Gastroesophageal sphincter (tissue), 3 donors: ENCODE measurements at regions not wholly inside any gene's neighbourhood (a gene's known extent, or its start where the extent isn't known, plus 50 kb on each side); places are given as distances from the start of the nearest gene placed in this dataset.

Experiments used
- EP300 ChIP-seq: sonication (generic); formaldehyde crosslinking; IDR thresholded peaks from one replicate; pipeline ENCODE4 v1.6.1; 2017; ENCODE audit warnings: antibody characterized with exemption, mild to moderate bottlenecking
- POLR2AphosphoS5 ChIP-seq: sonication (generic); formaldehyde crosslinking; IDR thresholded peaks from one replicate; pipeline ENCODE4 v1.6.1; 2017; ENCODE audit warnings: antibody characterized with exemption
- TF ChIP-seq, protein P1 (sequence below), 4 experiments: fragments of 200-600 bp in 2 of 4; fragments of 450-650 bp in 2 of 4; sonication (generic) in 1 of 4; IDR thresholded peaks; one replicate each; pipeline ENCODE4 v1.5.1; 2017 to 2019; ENCODE audit warnings: antibody characterized with exemption in 4 of 4, mild to moderate bottlenecking in 2 of 4, moderate library complexity in 2 of 4

GRCh38 chr9:134540276-134541096 lies 101.1 kb upstream of the COL5A1 start:
- TF ChIP-seq, protein P1, sequence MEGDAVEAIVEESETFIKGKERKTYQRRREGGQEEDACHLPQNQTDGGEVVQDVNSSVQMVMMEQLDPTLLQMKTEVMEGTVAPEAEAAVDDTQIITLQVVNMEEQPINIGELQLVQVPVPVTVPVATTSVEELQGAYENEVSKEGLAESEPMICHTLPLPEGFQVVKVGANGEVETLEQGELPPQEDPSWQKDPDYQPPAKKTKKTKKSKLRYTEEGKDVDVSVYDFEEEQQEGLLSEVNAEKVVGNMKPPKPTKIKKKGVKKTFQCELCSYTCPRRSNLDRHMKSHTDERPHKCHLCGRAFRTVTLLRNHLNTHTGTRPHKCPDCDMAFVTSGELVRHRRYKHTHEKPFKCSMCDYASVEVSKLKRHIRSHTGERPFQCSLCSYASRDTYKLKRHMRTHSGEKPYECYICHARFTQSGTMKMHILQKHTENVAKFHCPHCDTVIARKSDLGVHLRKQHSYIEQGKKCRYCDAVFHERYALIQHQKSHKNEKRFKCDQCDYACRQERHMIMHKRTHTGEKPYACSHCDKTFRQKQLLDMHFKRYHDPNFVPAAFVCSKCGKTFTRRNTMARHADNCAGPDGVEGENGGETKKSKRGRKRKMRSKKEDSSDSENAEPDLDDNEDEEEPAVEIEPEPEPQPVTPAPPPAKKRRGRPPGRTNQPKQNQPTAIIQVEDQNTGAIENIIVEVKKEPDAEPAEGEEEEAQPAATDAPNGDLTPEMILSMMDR (IDR thresholded peaks at IDR 0.05), result no peak
- TF ChIP-seq POLR2AphosphoS5, result no peak
- no peak for TF ChIP-seq EP300
